SK-N-SH (cell line): ENCODE measurements at regions not wholly inside any gene's neighbourhood (a gene's known extent, or its start where the extent isn't known, plus 50 kb on each side); places are given as distances from the start of the nearest gene placed in this dataset.

Source experiments
- CTCF ChIA-PET: fragments of 300-600, 350-600 bp; formaldehyde crosslinking; extraction: SDS; loops from one replicate; lab custom pipeline; 2021; lab: Yijun Ruan, JAX
- POLR2A ChIA-PET: fragments of 350-600 bp; sonication (Branson Sonifier 250); formaldehyde crosslinking; extraction: SDS; loops from one replicate; lab custom pipeline; 2020; ENCODE audit warnings: antibody characterized with exemption, inconsistent platforms; lab: Yijun Ruan, JAX
- DNase-seq: peaks from one replicate; pipeline ENCODE4 v3.0.0; 2012
- H2AFZ ChIP-seq: fragments of 200-600 bp; sonication (generic); 2 replicates; pipeline ENCODE4 v1.8.1; 2016; ENCODE audit warnings: antibody characterized with exemption, mild to moderate bottlenecking, low read depth
- H3F3A ChIP-seq: fragments of 200-600 bp; sonication (generic); replicated peaks from 2 replicates; pipeline ENCODE3; 2016; ENCODE audit warnings: antibody characterized with exemption, mild to moderate bottlenecking; ENCODE audit not compliant: insufficient read depth
- H3K27ac ChIP-seq, 2 experiments: fragments of 200-500 bp in 1 of 2; fragments of 200-600 bp in 1 of 2; sonication (Bioruptor generic) in 1 of 2; sonication (generic), shearing (Covaris generic) in 1 of 2; 2 replicates each; pipeline versions ENCODE4 v1.5.1 to v1.6.1; 2014 to 2016; ENCODE audit warnings: low read depth in 2 of 2, inconsistent platforms in 1 of 2, low read length in 1 of 2, mild to moderate bottlenecking in 1 of 2, mixed read lengths in 1 of 2
- H3K27me3 ChIP-seq: fragments of 200-600 bp; sonication (generic), shearing (Covaris generic); 2 replicates; pipeline ENCODE4 v1.6.1; 2016; ENCODE audit warnings: mixed run types; ENCODE audit not compliant: insufficient read depth
- H3K36me3 ChIP-seq, 2 experiments: fragments of 200-500 bp in 1 of 2; fragments of 200-600 bp in 1 of 2; sonication (Bioruptor generic) in 1 of 2; sonication (generic) in 1 of 2; replicated peaks in 1 of 2; 2 replicates each; pipeline versions ENCODE3 to v1.5.1; 2014 to 2016; ENCODE audit warnings: low read length in 1 of 2, mild to moderate bottlenecking in 1 of 2; ENCODE audit not compliant: insufficient read depth in 2 of 2, control insufficient read depth in 1 of 2
- H3K4me1 ChIP-seq, 2 experiments: fragments of 200-500 bp in 1 of 2; fragments of 200-600 bp in 1 of 2; sonication (Bioruptor generic) in 1 of 2; sonication (generic), shearing (Covaris generic) in 1 of 2; 2 replicates each; pipeline versions ENCODE4 v1.5.1 to v1.6.1; 2014 to 2016; ENCODE audit warnings: low read depth in 1 of 2, low read length in 1 of 2, mixed run types in 1 of 2; ENCODE audit not compliant: insufficient read depth in 2 of 2, control insufficient read depth in 1 of 2
- H3K4me2 ChIP-seq: fragments of 200-600 bp; sonication (generic), shearing (Covaris generic); 2 replicates; pipeline ENCODE4 v1.6.1; 2017; ENCODE audit warnings: mixed run types
- H3K4me3 ChIP-seq, 2 experiments: fragments of 200-500 bp in 1 of 2; fragments of 200-600 bp in 1 of 2; sonication (Bioruptor generic) in 1 of 2; sonication (generic), shearing (Covaris generic) in 1 of 2; 2 replicates each; pipeline versions ENCODE4 v1.5.1 to v1.8.1; 2014 to 2016; ENCODE audit warnings: low read depth in 2 of 2, inconsistent platforms in 1 of 2, low read length in 1 of 2, mild to moderate bottlenecking in 1 of 2, mixed read lengths in 1 of 2, moderate library complexity in 1 of 2
- H3K79me2 ChIP-seq: fragments of 200-600 bp; sonication (generic); 2 replicates; pipeline ENCODE4 v1.8.1; 2017; ENCODE audit warnings: mild to moderate bottlenecking; ENCODE audit not compliant: insufficient read depth
- H3K9ac ChIP-seq: fragments of 200-600 bp; sonication (generic); 2 replicates; pipeline ENCODE4 v1.6.1; 2017; ENCODE audit warnings: mixed run types
- H3K9me2 ChIP-seq: fragments of 200-600 bp; sonication (generic); 2 replicates; pipeline ENCODE4 v1.6.1; 2017; ENCODE audit warnings: mixed run types
- H3K9me3 ChIP-seq: fragments of 200-600 bp; sonication (generic); 2 replicates; pipeline ENCODE4 v1.6.1; 2017; ENCODE audit warnings: mixed run types, mild to moderate bottlenecking, moderate library complexity
- H4K20me1 ChIP-seq: fragments of 200-600 bp; sonication (generic); 2 replicates; pipeline ENCODE4 v1.6.1; 2017; ENCODE audit warnings: mild to moderate bottlenecking, mixed run types; ENCODE audit not compliant: insufficient read depth
- FOXM1 ChIP-seq: IDR thresholded peaks from 2 replicates; pipeline ENCODE4 v1.4.0; 2012; ENCODE audit warnings: low read depth, mild to moderate bottlenecking
- JUND ChIP-seq: IDR thresholded peaks from 2 replicates; pipeline ENCODE4 v1.4.0; 2012
- MAX ChIP-seq: IDR thresholded peaks from 2 replicates; pipeline ENCODE4 v1.4.0; 2012; ENCODE audit warnings: low read depth
- MEF2A ChIP-seq: IDR thresholded peaks from 2 replicates; pipeline ENCODE4 v1.4.0; 2012; ENCODE audit warnings: low read depth, borderline replicate concordance
- NRF1 ChIP-seq: IDR thresholded peaks from 2 replicates; pipeline ENCODE4 v1.6.1; 2012; ENCODE audit warnings: low read depth, mild to moderate bottlenecking, low read length
- POLR2AphosphoS5 ChIP-seq: IDR thresholded peaks from 2 replicates; pipeline ENCODE4 v1.6.1; 2012; ENCODE audit warnings: low read depth, low read length
- RCOR1 ChIP-seq: fragments of 150-350 bp; IDR thresholded peaks from 2 replicates; pipeline ENCODE4 v1.6.1; 2017; ENCODE audit warnings: antibody characterized with exemption, low read length
- RFX5 ChIP-seq: IDR thresholded peaks from 2 replicates; pipeline ENCODE4 v1.6.1; 2012; ENCODE audit warnings: mild to moderate bottlenecking, improper control_type of control experiment, low read length
- RXRA ChIP-seq: IDR thresholded peaks from 2 replicates; pipeline ENCODE4 v1.4.0; 2012; ENCODE audit warnings: low read depth, mild to moderate bottlenecking, borderline replicate concordance
- SIN3A ChIP-seq: IDR thresholded peaks from 2 replicates; pipeline ENCODE4 v1.6.1; 2012; ENCODE audit warnings: low read depth, mild to moderate bottlenecking, low read length, moderate library complexity, borderline replicate concordance
- YY1 ChIP-seq: IDR thresholded peaks from 2 replicates; pipeline ENCODE4 v1.4.0; 2012; ENCODE audit warnings: low read depth, mild to moderate bottlenecking
- ZBTB33 ChIP-seq: IDR thresholded peaks from 2 replicates; pipeline ENCODE4 v1.4.0; 2012; ENCODE audit warnings: low read depth, borderline replicate concordance
- WGBS: methylation state at CpG from one replicate; pipeline ENCODE4 v1.1.6; 2017; ENCODE audit warnings: low lambda C conversion rate; 5-methylcytosine and 5-hydroxymethylcytosine counted together
- TF ChIP-seq, protein P1 (sequence below): IDR thresholded peaks from 2 replicates; pipeline ENCODE4; 2012
- TF ChIP-seq, protein P2 (sequence below): IDR thresholded peaks from 2 replicates; pipeline ENCODE4 v1.4.0; 2012; ENCODE audit warnings: low read depth, borderline replicate concordance

DNA sequence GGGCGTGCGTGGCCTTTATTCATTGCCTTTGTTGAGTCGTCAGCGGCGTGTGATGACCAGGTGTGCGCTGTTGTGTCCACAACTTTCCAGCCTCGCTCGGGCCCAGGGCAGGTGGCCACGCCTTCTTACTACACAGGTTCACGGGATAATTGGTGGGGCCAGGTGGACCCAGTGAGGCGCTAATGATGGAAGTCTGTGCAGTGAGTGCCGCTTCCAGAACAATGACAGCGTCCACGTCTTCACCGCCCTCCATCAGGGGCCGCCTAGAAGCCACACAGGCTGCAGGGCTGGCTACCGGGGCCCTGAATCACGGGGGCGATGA is 1197.3 kb downstream of the BRD1 start:
- H3K4me3 ChIP-seq, result no peak overlapping the region
- no peak overlapping the region for H2AFZ ChIP-seq
- H4K20me1 ChIP-seq, result no peaks in the 10 kb centered on the region
- no peaks in the 10 kb centered on the region for H3K36me3 ChIP-seq
- no peaks in the 10 kb centered on the region for H3F3A ChIP-seq
- H3K4me1 ChIP-seq, result peaks cover 0 to 32% of the 10 kb centered on the region in 2 experiments; a peak in 1 of 4 replicates
- no peaks in the 10 kb centered on the region for H3K79me2 ChIP-seq
- H3K4me2 ChIP-seq, result no peak overlapping the region
- no peaks in the 10 kb centered on the region for H3K9me2 ChIP-seq
- H3K9ac ChIP-seq, result no peak overlapping the region
- H3K27me3 ChIP-seq, result no peaks in the 10 kb centered on the region; the same call in 1 of the 2 replicates
- ChIA-PET CTCF (no interaction called here), POLR2A (no interaction called here)
- H3K9me3 ChIP-seq, result no peaks in the 10 kb centered on the region
- H3K27ac ChIP-seq, result no peak overlapping the region
- DNase-seq, result no peak
- no peak for TF ChIP-seq POLR2AphosphoS5
- WGBS, result 26% methylated on average over 9 of the region's 19 CpGs

DNA sequence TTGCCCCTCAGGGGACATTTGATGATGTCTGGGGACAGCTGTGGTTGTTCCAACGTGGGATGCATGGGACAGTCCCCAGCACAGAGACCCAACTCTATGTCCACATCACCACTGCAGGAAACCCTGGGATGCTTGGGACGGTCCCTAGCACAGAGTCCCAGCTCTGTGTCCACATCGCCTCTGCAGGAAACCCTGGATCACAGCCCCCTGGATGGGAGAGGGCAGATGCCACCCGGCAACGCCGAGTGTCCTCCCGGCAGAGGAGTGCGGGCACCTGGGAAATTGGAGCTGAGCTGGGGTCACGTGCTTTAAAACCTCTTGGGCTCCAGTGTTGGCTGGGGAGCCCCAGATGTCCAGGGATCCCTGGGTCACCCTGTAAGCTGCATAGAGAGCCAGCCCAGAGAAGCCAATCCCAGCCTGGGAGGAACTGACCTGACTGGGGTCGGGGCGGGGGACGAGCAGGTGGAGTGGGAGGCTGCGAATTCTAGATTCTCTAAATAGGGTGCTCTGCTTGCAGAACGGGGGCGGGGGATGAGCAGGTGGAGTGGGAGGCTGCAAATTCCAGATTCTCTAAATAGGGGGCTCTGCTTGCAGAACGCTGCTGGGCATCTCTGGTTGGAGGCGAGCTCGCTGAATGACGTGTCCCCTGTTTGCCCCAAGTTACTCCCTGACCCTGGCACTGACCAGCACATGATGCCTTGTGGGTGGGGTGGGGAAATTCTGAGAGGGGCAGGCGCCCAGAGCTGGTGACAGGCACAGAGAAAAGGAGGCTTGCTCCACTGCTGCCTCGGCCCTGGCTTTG is 1197.8 kb downstream of the BRD1 start:
- CTCF ChIA-PET, result no interaction called here
- Histone ChIP-seq H3K79me2 (no peaks in the 10 kb centered on the region), H3K9me3 (no peaks in the 10 kb centered on the region), H3K4me1 (peaks cover 0 to 29% of the 10 kb centered on the region in 2 experiments; a peak in 1 of 4 replicates), H3K27me3 (no peaks in the 10 kb centered on the region; the same call in 1 of the 2 replicates), H3K9me2 (no peaks in the 10 kb centered on the region), H3K36me3 (no peaks in the 10 kb centered on the region), H3K4me2 (no peak overlapping the region), H3K27ac (no peak overlapping the region), H3K9ac (no peak overlapping the region), H3K4me3 (no peak overlapping the region), H2AFZ (no peak overlapping the region), H4K20me1 (no peaks in the 10 kb centered on the region), H3F3A (no peaks in the 10 kb centered on the region)
- POLR2A ChIA-PET, result no interaction called here
- TF ChIP-seq, protein P1, sequence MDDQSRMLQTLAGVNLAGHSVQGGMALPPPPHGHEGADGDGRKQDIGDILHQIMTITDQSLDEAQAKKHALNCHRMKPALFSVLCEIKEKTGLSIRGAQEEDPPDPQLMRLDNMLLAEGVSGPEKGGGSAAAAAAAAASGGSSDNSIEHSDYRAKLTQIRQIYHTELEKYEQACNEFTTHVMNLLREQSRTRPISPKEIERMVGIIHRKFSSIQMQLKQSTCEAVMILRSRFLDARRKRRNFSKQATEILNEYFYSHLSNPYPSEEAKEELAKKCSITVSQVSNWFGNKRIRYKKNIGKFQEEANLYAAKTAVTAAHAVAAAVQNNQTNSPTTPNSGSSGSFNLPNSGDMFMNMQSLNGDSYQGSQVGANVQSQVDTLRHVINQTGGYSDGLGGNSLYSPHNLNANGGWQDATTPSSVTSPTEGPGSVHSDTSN, result no peak
- no peak for TF ChIP-seq RCOR1
- no peak for TF ChIP-seq JUND
- TF ChIP-seq, protein P2, sequence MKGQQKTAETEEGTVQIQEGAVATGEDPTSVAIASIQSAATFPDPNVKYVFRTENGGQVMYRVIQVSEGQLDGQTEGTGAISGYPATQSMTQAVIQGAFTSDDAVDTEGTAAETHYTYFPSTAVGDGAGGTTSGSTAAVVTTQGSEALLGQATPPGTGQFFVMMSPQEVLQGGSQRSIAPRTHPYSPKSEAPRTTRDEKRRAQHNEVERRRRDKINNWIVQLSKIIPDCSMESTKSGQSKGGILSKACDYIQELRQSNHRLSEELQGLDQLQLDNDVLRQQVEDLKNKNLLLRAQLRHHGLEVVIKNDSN, result no peak
- TF ChIP-seq YY1, result no peak
- no peak for TF ChIP-seq MEF2A
- no peak for TF ChIP-seq POLR2AphosphoS5
- TF ChIP-seq RFX5, result no peak
- no peak for TF ChIP-seq NRF1
- TF ChIP-seq SIN3A, result no peak
- no peak for TF ChIP-seq MAX
- TF ChIP-seq ZBTB33, result no peak
- TF ChIP-seq RXRA, result no peak
- no peak for TF ChIP-seq FOXM1
- WGBS, result 27% methylated on average over 19 of the region's 21 CpGs
- DNase-seq, result no peak
